Thyroid gland (tissue), 4 donors: ENCODE measurements at regions not wholly inside any gene's neighbourhood (a gene's known extent, or its start where the extent isn't known, plus 50 kb on each side); places are given as distances from the start of the nearest gene placed in this dataset.

ENCODE experiments used
- DNase-seq, 2 donors: peaks; one replicate each; pipeline ENCODE4 v3.0.0-alpha.2; 2019
- H3K27ac ChIP-seq, 3 donors: fragments of 200-600 bp; sonication (generic); 1 replicate in 2 of 3; 2 replicates in 1 of 3; pipeline ENCODE4 v1.5.1; 2016 to 2019; ENCODE audit warnings: mild to moderate bottlenecking in 1 of 3, moderate library complexity in 1 of 3
- H3K27me3 ChIP-seq: fragments of 200-600 bp; sonication (generic); one replicate; pipeline ENCODE4 v1.5.1; 2019
- H3K36me3 ChIP-seq, 2 donors: fragments of 200-600 bp; sonication (generic); one replicate each; pipeline ENCODE4 v1.5.1; 2016 to 2019
- H3K4me1 ChIP-seq, 2 donors: fragments of 200-600 bp; sonication (generic); one replicate each; pipeline ENCODE4 v1.5.1; 2017 to 2019
- H3K4me3 ChIP-seq, 3 donors: fragments of 200-600 bp; sonication (generic); replicated peaks in 1 of 3; 1 replicate in 2 of 3; 2 replicates in 1 of 3; pipeline ENCODE4 v1.5.1; 2016; ENCODE audit warnings: mild to moderate bottlenecking in 1 of 3
- H3K9me3 ChIP-seq: fragments of 200-600 bp; sonication (generic); one replicate; pipeline ENCODE4 v1.5.1; 2017
- POLR2A ChIP-seq, 2 donors: fragments of 450-650 bp; IDR thresholded peaks; one replicate each; pipeline ENCODE4 v1.6.1; 2017; ENCODE audit warnings: antibody characterized with exemption in 2 of 2, mild to moderate bottlenecking in 2 of 2, moderate library complexity in 1 of 2
- WGBS, 2 donors: methylation state at CpG; one replicate each; pipeline ENCODE4 v1.1.5; 2017; 5-methylcytosine and 5-hydroxymethylcytosine counted together
- intact Hi-C: fragments of 100-400 bp; cut with DNase I; formaldehyde crosslinking; loops from one replicate; pipeline ENCODE4 v1.15.1; 2023
- TF ChIP-seq, protein P1 (sequence below), 6 experiments: fragments of 200-600 bp in 3 of 6; fragments of 450-650 bp in 3 of 6; sonication (generic) in 3 of 6; IDR thresholded peaks; one replicate each; pipeline ENCODE4 v1.5.1; 2016 to 2019; ENCODE audit warnings: antibody characterized with exemption in 6 of 6, mild to moderate bottlenecking in 2 of 6, inconsistent platforms in 1 of 6, moderate library complexity in 1 of 6

- no peaks in the 10 kb centered on the region for H3K36me3 ChIP-seq
- intact Hi-C loops, result no loop called here
- H3K4me3 ChIP-seq, result no peak overlapping the region
- no peak for DNase-seq
- H3K4me1 ChIP-seq, result no peaks in the 10 kb centered on the region
- H3K9me3 ChIP-seq, result no peaks in the 10 kb centered on the region
- WGBS, 2 donors, result 91 to 93% methylated on average over 8 of the region's 8 CpGs
- TF ChIP-seq POLR2A (IDR thresholded peaks at IDR 0.05), result no peak
- TF ChIP-seq, protein P1, sequence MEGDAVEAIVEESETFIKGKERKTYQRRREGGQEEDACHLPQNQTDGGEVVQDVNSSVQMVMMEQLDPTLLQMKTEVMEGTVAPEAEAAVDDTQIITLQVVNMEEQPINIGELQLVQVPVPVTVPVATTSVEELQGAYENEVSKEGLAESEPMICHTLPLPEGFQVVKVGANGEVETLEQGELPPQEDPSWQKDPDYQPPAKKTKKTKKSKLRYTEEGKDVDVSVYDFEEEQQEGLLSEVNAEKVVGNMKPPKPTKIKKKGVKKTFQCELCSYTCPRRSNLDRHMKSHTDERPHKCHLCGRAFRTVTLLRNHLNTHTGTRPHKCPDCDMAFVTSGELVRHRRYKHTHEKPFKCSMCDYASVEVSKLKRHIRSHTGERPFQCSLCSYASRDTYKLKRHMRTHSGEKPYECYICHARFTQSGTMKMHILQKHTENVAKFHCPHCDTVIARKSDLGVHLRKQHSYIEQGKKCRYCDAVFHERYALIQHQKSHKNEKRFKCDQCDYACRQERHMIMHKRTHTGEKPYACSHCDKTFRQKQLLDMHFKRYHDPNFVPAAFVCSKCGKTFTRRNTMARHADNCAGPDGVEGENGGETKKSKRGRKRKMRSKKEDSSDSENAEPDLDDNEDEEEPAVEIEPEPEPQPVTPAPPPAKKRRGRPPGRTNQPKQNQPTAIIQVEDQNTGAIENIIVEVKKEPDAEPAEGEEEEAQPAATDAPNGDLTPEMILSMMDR (IDR thresholded peaks at IDR 0.05), result no peak
- H3K27me3 ChIP-seq, result no peaks in the 10 kb centered on the region
- H3K27ac ChIP-seq, result no peak overlapping the region
Measured at GRCh38 chr13:95498886-95499285, 53.6 kb upstream of the CLDN10 start.

GRCh38 chr13:95499811-95500712 is 52.5 kb upstream of the CLDN10 start:
- no peaks in the 10 kb centered on the region for H3K9me3 ChIP-seq
- no peaks in the 10 kb centered on the region for H3K27me3 ChIP-seq
- no peak for TF ChIP-seq POLR2A (IDR thresholded peaks at IDR 0.05)
- TF ChIP-seq, protein P1 (IDR thresholded peaks at IDR 0.05), result no peak
- no peak overlapping the region for H3K4me3 ChIP-seq
- no peaks in the 10 kb centered on the region for H3K36me3 ChIP-seq
- H3K27ac ChIP-seq, result no peak overlapping the region
- WGBS, 2 donors, result 84 to 89% methylated on average over 6 of the region's 6 CpGs
- intact Hi-C loops, result no loop called here
- no peak for DNase-seq
- H3K4me1 ChIP-seq, result no peaks in the 10 kb centered on the region

DNA sequence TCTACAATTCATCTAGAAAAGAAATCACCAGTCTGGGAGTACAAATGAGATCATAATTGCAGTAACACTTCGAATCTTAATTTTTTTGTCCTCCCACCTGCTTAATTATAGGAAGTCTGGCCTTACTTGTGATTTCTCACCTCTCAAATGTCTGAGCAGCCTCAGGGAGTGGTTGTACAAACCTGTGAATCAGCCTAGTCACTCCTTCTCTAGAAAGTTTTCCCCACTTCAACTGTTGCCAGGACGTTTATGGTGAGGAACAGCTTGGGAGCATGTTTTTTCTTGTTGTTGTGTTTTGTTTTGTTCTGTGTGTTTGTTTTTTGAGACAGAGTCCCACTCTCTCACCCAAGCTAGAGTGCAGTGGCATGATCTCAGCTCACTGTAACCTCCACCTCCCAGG is 50.3 kb upstream of the CLDN10 start:
- no peak for DNase-seq
- 76 to 82% methylated on average over 2 of the region's 2 CpGs for WGBS, 2 donors
- Histone ChIP-seq H3K27me3 (no peaks in the 10 kb centered on the region), H3K36me3 (no peaks in the 10 kb centered on the region), H3K4me3 (no peak overlapping the region), H3K27ac (no peak overlapping the region), H3K9me3 (no peaks in the 10 kb centered on the region), H3K4me1 (no peaks in the 10 kb centered on the region)
- TF ChIP-seq, protein P1 (IDR thresholded peaks at IDR 0.05), result no peak
- intact Hi-C loops, result no loop called here
